ENCODE measurements at regions not wholly inside any gene's neighbourhood (a gene's known extent, or its start where the extent isn't known, plus 50 kb on each side); places are given as distances from the start of the nearest gene placed in this dataset.

DNA sequence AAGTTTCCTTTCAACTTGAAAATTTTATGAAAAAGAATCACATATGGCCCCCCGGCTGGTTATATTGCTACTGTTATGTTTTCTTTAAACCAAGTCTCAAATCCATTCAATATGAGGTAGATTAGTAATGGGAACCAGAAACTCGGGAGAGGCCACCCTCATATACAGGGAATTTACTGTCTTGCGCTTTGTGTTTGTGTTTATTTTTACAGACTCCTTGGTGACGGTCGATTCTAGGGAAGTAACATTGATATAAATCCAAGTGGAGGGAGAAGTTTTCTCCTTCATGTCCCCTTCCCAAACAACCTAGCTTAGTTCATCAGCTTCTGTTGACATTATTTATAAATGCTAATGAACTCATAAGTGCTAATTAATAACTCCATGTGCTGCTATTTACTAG lies 163.5 kb upstream of the LMO4 start:
- Histone ChIP-seq H3K4me3 (ENCODE audit: low read length in 2 of 2) (no peak overlapping the region), H3K27ac (ENCODE audit: low read depth in 1 of 2, low read length in 1 of 2) (no peak overlapping the region), H3K36me3 (ENCODE audit: control insufficient read depth in 2 of 2, insufficient read depth in 2 of 2, low read length in 1 of 2) (no peaks in the 10 kb centered on the region), H3K4me1 (ENCODE audit: control insufficient read depth in 2 of 2, insufficient read depth in 2 of 2, low read length in 2 of 2) (no peaks in the 10 kb centered on the region), H3K27me3 (ENCODE audit: control insufficient read depth in 2 of 2, insufficient read depth in 1 of 2, low read length in 1 of 2) (no peaks in the 10 kb centered on the region), H3K9me3 (ENCODE audit: control insufficient read depth in 2 of 2, insufficient read depth in 1 of 2, low read length in 1 of 2) (peaks cover 0 to 1% of the 10 kb centered on the region in 2 donors)
- WGBS, result 92% methylated on average over 5 of the region's 5 CpGs
- DNase-seq (ENCODE audit: low read depth in 6 of 9, low spot score in 9 of 9), result no peak

DNA sequence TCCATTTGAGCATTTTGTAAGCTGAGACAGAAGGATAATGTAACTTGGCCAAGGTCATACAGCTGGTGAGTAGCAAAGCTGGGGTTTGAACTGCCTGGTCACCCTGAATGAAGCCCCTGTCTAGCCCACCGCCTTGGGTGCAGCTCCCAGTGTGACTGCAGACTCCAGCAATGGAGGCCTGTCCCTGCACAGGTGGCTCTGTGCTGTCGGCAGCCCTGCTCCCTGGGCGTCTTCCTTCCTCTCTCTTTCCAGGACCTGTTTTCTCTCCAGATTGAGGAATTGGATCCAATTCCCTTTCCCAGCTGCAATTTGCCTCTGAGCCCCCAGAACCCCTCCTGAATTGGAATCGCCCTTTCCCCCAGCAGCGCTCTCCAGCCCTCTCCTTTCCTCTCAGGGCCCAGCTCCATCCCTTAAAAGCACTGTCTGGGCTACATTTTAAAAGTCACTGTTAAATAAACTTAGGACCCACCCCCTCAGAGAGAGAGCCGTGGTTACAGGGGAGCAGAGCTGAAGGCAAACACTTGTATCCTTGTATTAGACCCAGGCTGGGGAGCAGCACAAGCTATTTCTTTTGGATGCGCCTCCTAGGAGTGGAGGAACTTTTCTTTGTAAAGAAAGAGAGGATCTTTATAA lies 161.4 kb upstream of the LMO4 start:
- H3K36me3 ChIP-seq (ENCODE audit: control insufficient read depth in 2 of 2, insufficient read depth in 2 of 2, low read length in 1 of 2), result no peaks in the 10 kb centered on the region
- DNase-seq (ENCODE audit: low read depth in 6 of 9, low spot score in 9 of 9), result no peak
- H3K9me3 ChIP-seq (ENCODE audit: control insufficient read depth in 2 of 2, insufficient read depth in 1 of 2, low read length in 1 of 2), result peaks cover 0 to 1% of the 10 kb centered on the region in 2 donors
- H3K4me1 ChIP-seq (ENCODE audit: control insufficient read depth in 2 of 2, insufficient read depth in 2 of 2, low read length in 2 of 2), result no peaks in the 10 kb centered on the region
- no peak overlapping the region for H3K27ac ChIP-seq (ENCODE audit: low read depth in 1 of 2, low read length in 1 of 2)
- no peak overlapping the region for H3K4me3 ChIP-seq (ENCODE audit: low read length in 2 of 2)
- H3K27me3 ChIP-seq (ENCODE audit: control insufficient read depth in 2 of 2, insufficient read depth in 1 of 2, low read length in 1 of 2), result no peaks in the 10 kb centered on the region
- WGBS, result 94% methylated on average over 7 of the region's 7 CpGs

DNA sequence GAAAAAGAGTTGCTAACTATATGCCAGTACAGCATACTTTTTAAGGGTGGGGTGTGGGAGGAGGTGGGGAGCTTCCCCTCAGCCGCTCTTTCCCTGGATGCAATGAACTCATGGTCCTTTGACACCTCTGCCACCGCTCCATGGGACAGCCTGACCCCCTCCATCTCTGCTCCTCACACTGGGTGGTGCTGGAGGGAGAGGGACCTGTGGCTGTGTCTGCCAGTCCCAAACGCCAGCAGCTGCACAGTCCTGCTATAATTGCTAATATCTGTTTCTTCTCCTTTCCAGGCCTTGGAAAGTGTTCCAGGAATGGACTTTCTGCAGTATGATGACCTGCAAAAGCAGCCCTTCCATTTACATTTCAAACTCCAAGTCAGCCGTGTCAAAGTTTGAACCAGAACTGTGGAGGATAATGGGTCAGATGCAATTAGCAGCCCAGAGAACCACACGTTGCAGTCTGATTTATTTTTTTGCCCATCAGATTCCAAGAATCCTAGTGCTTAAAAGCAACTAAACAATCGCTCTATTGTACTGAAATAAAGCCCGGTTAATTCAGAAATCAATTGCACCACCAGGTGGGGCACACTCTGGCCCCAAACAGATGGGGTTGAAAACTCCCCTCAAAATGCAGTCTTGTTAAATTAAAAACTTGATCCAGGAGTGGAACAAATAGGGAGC lies 160.7 kb upstream of the LMO4 start:
- WGBS, result 82% methylated on average over 7 of the region's 7 CpGs
- Histone ChIP-seq H3K27ac (ENCODE audit: low read depth in 1 of 2, low read length in 1 of 2) (no peak overlapping the region), H3K36me3 (ENCODE audit: control insufficient read depth in 2 of 2, insufficient read depth in 2 of 2, low read length in 1 of 2) (no peaks in the 10 kb centered on the region), H3K27me3 (ENCODE audit: control insufficient read depth in 2 of 2, insufficient read depth in 1 of 2, low read length in 1 of 2) (no peaks in the 10 kb centered on the region), H3K4me1 (ENCODE audit: control insufficient read depth in 2 of 2, insufficient read depth in 2 of 2, low read length in 2 of 2) (no peaks in the 10 kb centered on the region), H3K4me3 (ENCODE audit: low read length in 2 of 2) (no peak overlapping the region), H3K9me3 (ENCODE audit: control insufficient read depth in 2 of 2, insufficient read depth in 1 of 2, low read length in 1 of 2) (peaks cover 0 to 1% of the 10 kb centered on the region in 2 donors)
- no peak for DNase-seq (ENCODE audit: low read depth in 6 of 9, low spot score in 9 of 9)

DNA sequence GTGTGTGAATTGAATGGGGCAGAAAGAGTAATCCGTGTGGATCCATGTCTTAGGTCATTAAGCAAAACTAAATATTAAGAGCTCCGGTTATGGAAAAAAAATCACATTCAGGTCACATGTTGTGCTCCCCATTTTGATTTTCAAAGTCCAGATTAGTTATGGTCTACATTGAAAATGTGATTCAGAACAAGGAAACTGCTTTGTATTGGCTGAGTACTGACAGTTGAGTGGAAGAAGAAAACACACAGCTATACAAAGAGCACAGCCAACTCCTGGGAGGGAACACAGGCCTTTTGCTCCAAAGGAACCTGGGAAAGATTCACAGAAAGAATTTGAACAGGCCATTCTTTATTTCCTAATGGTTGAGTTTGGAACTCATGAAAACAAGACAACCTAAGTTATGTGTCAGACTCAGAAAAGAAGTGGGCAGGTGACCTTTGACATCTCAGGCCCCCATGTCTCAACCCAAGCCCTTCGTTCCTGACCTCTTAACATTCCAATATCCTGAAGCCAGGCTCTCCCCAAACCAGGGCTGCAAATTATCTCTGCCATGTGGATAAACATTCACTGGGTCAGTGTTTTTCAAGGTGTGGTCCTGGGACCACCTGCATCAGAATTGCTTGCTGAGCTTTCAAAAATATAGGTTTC lies 159.3 kb upstream of the LMO4 start:
- H3K4me3 ChIP-seq (ENCODE audit: low read length in 2 of 2), result no peak overlapping the region
- DNase-seq (ENCODE audit: low read depth in 6 of 9, low spot score in 9 of 9), result no peak
- no peaks in the 10 kb centered on the region for H3K4me1 ChIP-seq (ENCODE audit: control insufficient read depth in 2 of 2, insufficient read depth in 2 of 2, low read length in 2 of 2)
- H3K9me3 ChIP-seq (ENCODE audit: control insufficient read depth in 2 of 2, insufficient read depth in 1 of 2, low read length in 1 of 2), result peaks cover 0 to 1% of the 10 kb centered on the region in 2 donors
- no peaks in the 10 kb centered on the region for H3K36me3 ChIP-seq (ENCODE audit: control insufficient read depth in 2 of 2, insufficient read depth in 2 of 2, low read length in 1 of 2)
- H3K27ac ChIP-seq (ENCODE audit: low read depth in 1 of 2, low read length in 1 of 2), result no peak overlapping the region
- WGBS, result 93% methylated on average over 3 of the region's 3 CpGs
- H3K27me3 ChIP-seq (ENCODE audit: control insufficient read depth in 2 of 2, insufficient read depth in 1 of 2, low read length in 1 of 2), result no peaks in the 10 kb centered on the region

DNA sequence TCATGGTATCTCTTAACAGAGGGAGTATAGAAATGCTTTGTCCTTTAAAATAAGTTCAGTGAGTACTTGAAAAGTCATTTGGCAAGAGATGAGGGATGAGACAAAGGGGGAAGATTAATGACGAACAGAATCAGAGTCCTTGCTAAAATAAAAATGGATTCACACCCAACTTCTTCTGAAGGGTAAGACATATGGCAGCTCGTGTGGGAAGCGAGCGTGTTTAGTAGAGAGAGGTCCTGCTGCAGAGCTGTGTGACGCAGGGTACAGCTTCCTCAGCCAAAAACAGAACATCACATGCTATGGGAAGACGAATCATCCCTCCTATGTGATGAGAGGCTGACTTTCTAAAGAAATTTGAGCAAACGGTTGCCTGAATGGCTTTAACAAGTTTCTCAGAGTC lies 158.5 kb upstream of the LMO4 start:
- DNase-seq (ENCODE audit: low read depth in 6 of 9, low spot score in 9 of 9), result no peak
- WGBS, result 94% methylated on average over 7 of the region's 7 CpGs
- H3K36me3 ChIP-seq (ENCODE audit: control insufficient read depth in 2 of 2, insufficient read depth in 2 of 2, low read length in 1 of 2), result no peaks in the 10 kb centered on the region
- H3K27ac ChIP-seq (ENCODE audit: low read depth in 1 of 2, low read length in 1 of 2), result no peak overlapping the region
- no peaks in the 10 kb centered on the region for H3K4me1 ChIP-seq (ENCODE audit: control insufficient read depth in 2 of 2, insufficient read depth in 2 of 2, low read length in 2 of 2)
- H3K9me3 ChIP-seq (ENCODE audit: control insufficient read depth in 2 of 2, insufficient read depth in 1 of 2, low read length in 1 of 2), result peaks cover 0 to 1% of the 10 kb centered on the region in 2 donors
- no peak overlapping the region for H3K4me3 ChIP-seq (ENCODE audit: low read length in 2 of 2)
- H3K27me3 ChIP-seq (ENCODE audit: control insufficient read depth in 2 of 2, insufficient read depth in 1 of 2, low read length in 1 of 2), result no peaks in the 10 kb centered on the region

DNA sequence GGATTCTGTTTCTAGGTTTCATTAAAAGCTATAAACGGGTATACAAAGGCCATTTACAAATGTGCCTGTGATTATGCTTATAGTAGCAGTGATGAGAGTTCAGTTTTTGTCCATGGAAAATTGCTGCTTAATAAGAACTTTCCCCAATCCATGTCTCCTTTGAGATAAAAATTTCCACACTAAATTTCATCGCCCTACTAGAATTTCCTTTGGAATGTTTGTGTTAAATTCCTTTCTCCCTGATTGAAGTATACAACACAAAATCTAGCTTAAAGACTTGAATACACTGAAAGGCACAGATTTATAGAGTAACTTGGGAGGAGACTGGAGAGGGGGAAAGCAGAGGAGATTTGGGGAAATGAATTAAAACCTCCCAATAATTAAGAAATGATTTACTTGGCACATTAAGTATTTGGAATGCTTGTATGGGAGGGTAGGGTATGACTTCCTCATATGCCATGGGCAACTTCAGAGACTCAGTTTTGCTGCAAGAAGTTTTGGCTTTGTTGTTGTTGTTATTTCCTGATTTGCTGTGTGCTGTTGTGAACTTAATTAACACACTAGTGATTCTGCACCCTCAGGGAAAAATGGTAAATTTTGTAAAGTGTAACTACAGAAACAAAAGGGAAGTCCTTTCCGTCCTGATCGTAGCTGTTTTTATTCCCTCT lies 157.6 kb upstream of the LMO4 start:
- no peak for DNase-seq (ENCODE audit: low read depth in 6 of 9, low spot score in 9 of 9)
- Histone ChIP-seq H3K27me3 (ENCODE audit: control insufficient read depth in 2 of 2, insufficient read depth in 1 of 2, low read length in 1 of 2) (no peaks in the 10 kb centered on the region), H3K27ac (ENCODE audit: low read depth in 1 of 2, low read length in 1 of 2) (no peak overlapping the region), H3K4me3 (ENCODE audit: low read length in 2 of 2) (no peak overlapping the region), H3K4me1 (ENCODE audit: control insufficient read depth in 2 of 2, insufficient read depth in 2 of 2, low read length in 2 of 2) (no peaks in the 10 kb centered on the region), H3K9me3 (ENCODE audit: control insufficient read depth in 2 of 2, insufficient read depth in 1 of 2, low read length in 1 of 2) (peaks cover 0 to 1% of the 10 kb centered on the region in 2 donors), H3K36me3 (ENCODE audit: control insufficient read depth in 2 of 2, insufficient read depth in 2 of 2, low read length in 1 of 2) (no peaks in the 10 kb centered on the region)
- 95% methylated on average over 4 of the region's 4 CpGs for WGBS

DNA sequence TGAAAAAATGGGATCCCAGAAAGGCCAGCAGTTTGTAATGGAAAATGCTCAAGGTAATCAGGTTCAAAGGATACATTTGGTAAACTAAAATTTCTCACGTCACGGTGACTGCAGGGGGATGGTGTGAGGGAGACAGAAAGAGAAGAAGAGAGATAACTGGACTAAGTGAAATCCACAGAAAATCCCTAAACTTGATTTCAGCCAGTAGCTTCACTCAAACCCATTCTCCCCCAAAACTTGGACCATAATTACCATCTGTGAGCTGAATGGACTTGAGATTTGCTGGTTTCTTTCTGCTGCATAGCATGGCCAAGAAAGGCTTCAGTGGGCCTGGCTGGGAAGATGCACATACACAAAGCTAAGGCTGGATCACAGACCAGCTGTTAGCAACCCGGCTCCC lies 155.4 kb upstream of the LMO4 start:
- no peaks in the 10 kb centered on the region for H3K4me1 ChIP-seq (ENCODE audit: control insufficient read depth in 2 of 2, insufficient read depth in 2 of 2, low read length in 2 of 2)

DNA sequence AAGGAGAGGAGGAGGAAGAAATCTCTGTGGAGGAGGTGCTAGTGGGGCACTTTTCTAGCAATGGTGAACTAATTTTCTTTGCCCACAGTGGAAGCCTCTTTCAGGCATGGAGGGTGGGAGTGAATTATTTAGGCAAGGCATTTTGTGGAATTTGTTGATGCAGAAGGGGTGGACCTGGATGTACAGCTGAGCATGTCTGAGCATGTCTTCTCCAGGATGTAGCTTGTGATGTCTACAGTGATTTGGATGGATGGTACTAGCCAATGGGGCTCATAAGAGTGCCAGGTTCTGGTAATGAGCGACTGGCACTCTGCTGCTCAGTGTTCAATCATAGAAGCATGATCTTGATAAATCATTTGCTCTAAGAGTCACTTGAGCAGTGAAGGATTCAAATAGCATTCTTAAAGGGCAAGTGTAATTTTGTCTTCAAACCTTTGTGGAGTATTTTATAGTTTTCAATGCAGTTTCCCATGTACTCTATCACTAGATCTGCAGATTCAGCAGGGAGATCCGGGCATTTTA lies 153.9 kb upstream of the LMO4 start:
- Histone ChIP-seq H3K27ac (ENCODE audit: low read depth in 1 of 2, low read length in 1 of 2) (no peak overlapping the region), H3K4me1 (ENCODE audit: control insufficient read depth in 2 of 2, insufficient read depth in 2 of 2, low read length in 2 of 2) (peaks cover 0 to 5% of the 10 kb centered on the region in 2 donors), H3K4me3 (ENCODE audit: low read length in 2 of 2) (no peak overlapping the region), H3K27me3 (ENCODE audit: control insufficient read depth in 2 of 2, insufficient read depth in 1 of 2, low read length in 1 of 2) (no peaks in the 10 kb centered on the region), H3K36me3 (ENCODE audit: control insufficient read depth in 2 of 2, insufficient read depth in 2 of 2, low read length in 1 of 2) (no peaks in the 10 kb centered on the region), H3K9me3 (ENCODE audit: control insufficient read depth in 2 of 2, insufficient read depth in 1 of 2, low read length in 1 of 2) (no peaks in the 10 kb centered on the region)
- WGBS, result 93% methylated on average over 2 of the region's 2 CpGs
- no peak for DNase-seq (ENCODE audit: low read depth in 6 of 9, low spot score in 9 of 9)

More for the DNA sequence above, 155.4 kb upstream of the LMO4 start:
- Histone ChIP-seq H3K9me3 (ENCODE audit: control insufficient read depth in 2 of 2, insufficient read depth in 1 of 2, low read length in 1 of 2) (no peaks in the 10 kb centered on the region), H3K27ac (ENCODE audit: low read depth in 1 of 2, low read length in 1 of 2) (no peak overlapping the region), H3K27me3 (ENCODE audit: control insufficient read depth in 2 of 2, insufficient read depth in 1 of 2, low read length in 1 of 2) (no peaks in the 10 kb centered on the region), H3K36me3 (ENCODE audit: control insufficient read depth in 2 of 2, insufficient read depth in 2 of 2, low read length in 1 of 2) (no peaks in the 10 kb centered on the region), H3K4me3 (ENCODE audit: low read length in 2 of 2) (no peak overlapping the region)
- no peak for DNase-seq (ENCODE audit: low read depth in 6 of 9, low spot score in 9 of 9)
- 98% methylated on average over 3 of the region's 3 CpGs for WGBS

DNA sequence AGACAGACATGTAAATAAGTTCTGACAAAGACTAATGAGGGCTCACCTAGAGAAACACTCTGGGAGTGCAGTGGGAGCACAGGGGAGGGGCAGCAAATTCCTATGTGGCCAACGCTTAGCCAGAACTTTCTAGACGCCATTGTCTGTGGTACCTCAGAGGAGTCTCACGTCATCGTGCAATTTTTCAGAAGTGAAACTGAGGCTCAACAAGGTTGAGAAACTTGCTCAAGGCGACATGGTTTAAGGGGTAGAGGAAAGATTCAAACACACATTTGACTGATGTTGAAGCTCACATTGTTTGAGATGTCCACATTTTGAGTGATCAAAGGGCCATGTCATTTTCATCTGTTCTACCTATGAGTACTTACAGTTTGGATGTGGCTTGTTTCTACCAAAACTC lies 152.6 kb upstream of the LMO4 start:
- no peaks in the 10 kb centered on the region for H3K27me3 ChIP-seq (ENCODE audit: control insufficient read depth in 2 of 2, insufficient read depth in 1 of 2, low read length in 1 of 2)
- H3K9me3 ChIP-seq (ENCODE audit: control insufficient read depth in 2 of 2, insufficient read depth in 1 of 2, low read length in 1 of 2), result no peaks in the 10 kb centered on the region
- 77% methylated on average over 5 of the region's 5 CpGs for WGBS
- no peak for DNase-seq (ENCODE audit: low read depth in 6 of 9, low spot score in 9 of 9)
- no peak overlapping the region for H3K27ac ChIP-seq (ENCODE audit: low read depth in 1 of 2, low read length in 1 of 2)
- H3K4me3 ChIP-seq (ENCODE audit: low read length in 2 of 2), result no peak overlapping the region
- no peaks in the 10 kb centered on the region for H3K36me3 ChIP-seq (ENCODE audit: control insufficient read depth in 2 of 2, insufficient read depth in 2 of 2, low read length in 1 of 2)
- H3K4me1 ChIP-seq (ENCODE audit: control insufficient read depth in 2 of 2, insufficient read depth in 2 of 2, low read length in 2 of 2), result peaks cover 0 to 5% of the 10 kb centered on the region in 2 donors

Data from thymus (tissue), 11 donors.